DND-41 (cell line): ENCODE measurements at regions not wholly inside any gene's neighbourhood (a gene's known extent, or its start where the extent isn't known, plus 50 kb on each side); places are given as distances from the start of the nearest gene placed in this dataset.

ENCODE experiments used
- ATAC-seq: fragments of 200-7000 bp; cut with Tn5 transposase; 3 replicates; pipeline ENCODE4 v1.9.1; 2021; ENCODE audit warnings: low read depth; ENCODE audit not compliant: insufficient read depth
- DNase-seq: peaks from one replicate; pipeline ENCODE4 v3.0.0-alpha.2; 2020
- H2AFZ ChIP-seq: 2 replicates; pipeline ENCODE4 v1.6.0; 2012; ENCODE audit warnings: low read depth, low read length
- H3K27ac ChIP-seq: 2 replicates; pipeline ENCODE4 v1.5.1; 2012; ENCODE audit warnings: low read length, inconsistent platforms
- H3K27me3 ChIP-seq: fragments of 200-600 bp; sonication (generic); 2 replicates; pipeline ENCODE4 v1.6.0; 2012; ENCODE audit warnings: low read length, mild to moderate bottlenecking, inconsistent platforms; ENCODE audit not compliant: insufficient read depth, poor library complexity
- H3K36me3 ChIP-seq: 2 replicates; pipeline ENCODE4 v1.5.1; 2012; ENCODE audit warnings: low read length, inconsistent platforms; ENCODE audit not compliant: insufficient read depth
- H3K4me1 ChIP-seq: 2 replicates; pipeline ENCODE4 v1.5.1; 2012; ENCODE audit warnings: mild to moderate bottlenecking, low read length; ENCODE audit not compliant: insufficient read depth
- H3K4me2 ChIP-seq: 2 replicates; pipeline ENCODE4 v1.6.0; 2012; ENCODE audit warnings: mild to moderate bottlenecking, moderate library complexity, low read length, inconsistent platforms; ENCODE audit not compliant: insufficient read depth
- H3K4me3 ChIP-seq, 2 experiments: fragments of 200-600 bp in 1 of 2; shearing (Covaris generic) in 1 of 2; 2 replicates each; pipeline ENCODE4 v1.5.1; 2012 to 2016; ENCODE audit warnings: inconsistent platforms in 2 of 2, low read length in 2 of 2, mild to moderate bottlenecking in 2 of 2, low read depth in 1 of 2, moderate library complexity in 1 of 2
- H3K79me2 ChIP-seq: 2 replicates; pipeline ENCODE4 v1.6.0; 2012; ENCODE audit warnings: low read length, inconsistent platforms; ENCODE audit not compliant: insufficient read depth
- H3K9ac ChIP-seq: 2 replicates; pipeline ENCODE4 v1.6.0; 2012; ENCODE audit warnings: low read depth, mild to moderate bottlenecking, inconsistent platforms, low read length, moderate library complexity
- H3K9me3 ChIP-seq: 2 replicates; pipeline ENCODE4 v1.5.1; 2012; ENCODE audit warnings: low read length, moderate library complexity, mild to moderate bottlenecking, inconsistent platforms; ENCODE audit not compliant: insufficient read depth, severe bottlenecking
- H4K20me1 ChIP-seq: 2 replicates; pipeline ENCODE4 v1.6.0; 2012; ENCODE audit warnings: low read length; ENCODE audit not compliant: insufficient read depth
- CTCF ChIP-seq: IDR thresholded peaks from 2 replicates; pipeline ENCODE4 v1.5.1; 2012; ENCODE audit warnings: borderline replicate concordance, low read length, moderate library complexity, mild to moderate bottlenecking; ENCODE audit not compliant: poor library complexity, severe bottlenecking; ENCODE audit errors: extremely low read depth
- EZH2 ChIP-seq: IDR thresholded peaks from 3 replicates; pipeline ENCODE4 v1.6.1; 2012; ENCODE audit warnings: borderline replicate concordance, low read depth, mild to moderate bottlenecking, moderate library complexity, low read length, inconsistent platforms; ENCODE audit not compliant: severe bottlenecking

GRCh38 chr11:123304828-123305466 is 109.9 kb upstream of the CLMP start:
- no peak for DNase-seq
- H3K4me1 ChIP-seq: no peaks in the 10 kb centered on the region

GRCh38 chr11:123303924-123304323 is 108.9 kb upstream of the CLMP start:
- Histone ChIP-seq H3K36me3 (no peaks in the 10 kb centered on the region), H3K4me1 (no peaks in the 10 kb centered on the region), H3K79me2 (no peaks in the 10 kb centered on the region), H2AFZ (no peak overlapping the region), H3K27me3 (peaks cover 3% of the 10 kb centered on the region), H4K20me1 (no peaks in the 10 kb centered on the region), H3K27ac (no peak overlapping the region), H3K9me3 (no peaks in the 10 kb centered on the region), H3K9ac (no peak overlapping the region), H3K4me2 (no peak overlapping the region), H3K4me3 (no peak overlapping the region)
- no peak for TF ChIP-seq EZH2
- TF ChIP-seq CTCF: no peak
- ATAC-seq: no peak
- no peak for DNase-seq

More at GRCh38 chr11:123304828-123305466, 109.9 kb upstream of the CLMP start:
- Histone ChIP-seq H3K27ac (no peak overlapping the region), H3K36me3 (no peaks in the 10 kb centered on the region), H3K9ac (no peak overlapping the region), H3K4me3 (no peak overlapping the region), H3K27me3 (peaks cover 3% of the 10 kb centered on the region), H2AFZ (no peak overlapping the region), H3K4me2 (no peak overlapping the region), H3K9me3 (no peaks in the 10 kb centered on the region), H3K79me2 (no peaks in the 10 kb centered on the region), H4K20me1 (no peaks in the 10 kb centered on the region)
- ATAC-seq: no peak
- TF ChIP-seq CTCF (no peak), EZH2 (no peak)

GRCh38 chr11:123302751-123303195 is 107.7 kb upstream of the CLMP start:
- Histone ChIP-seq H4K20me1 (no peaks in the 10 kb centered on the region), H3K27ac (no peak overlapping the region), H2AFZ (no peak overlapping the region), H3K9me3 (no peaks in the 10 kb centered on the region), H3K4me3 (no peak overlapping the region), H3K4me1 (no peaks in the 10 kb centered on the region), H3K27me3 (no peaks in the 10 kb centered on the region), H3K36me3 (no peaks in the 10 kb centered on the region), H3K79me2 (no peaks in the 10 kb centered on the region), H3K4me2 (no peak overlapping the region), H3K9ac (no peak overlapping the region)
- ATAC-seq (no peak), DNase-seq (no peak)
- no peak for TF ChIP-seq EZH2
- no peak for TF ChIP-seq CTCF
